Left lobe of liver (tissue), 2 donors: ENCODE measurements at regions not wholly inside any gene's neighbourhood (a gene's known extent, or its start where the extent isn't known, plus 50 kb on each side); places are given as distances from the start of the nearest gene placed in this dataset.
"Not testable (repeated sequence)": the region's sequence is repeated elsewhere in the genome, so short reads cannot be mapped to it uniquely, and the experiment has no call there.

Experiments used
- ATAC-seq: fragments of 200-7000 bp; cut with Tn5 transposase; one replicate; pipeline ENCODE4 v1.9.1; 2020; ENCODE audit warnings: mild to moderate bottlenecking, moderate library complexity
- DNase-seq: peaks from one replicate; pipeline ENCODE4 v3.0.0-alpha.2; 2020; ENCODE audit warnings: low spot score
- donor health status: DM: no; HTN: no; CAD: no; lungs with moderate emphysema.
- donor health status: DM: no; HTN: yes; CAD: no.

DNA sequence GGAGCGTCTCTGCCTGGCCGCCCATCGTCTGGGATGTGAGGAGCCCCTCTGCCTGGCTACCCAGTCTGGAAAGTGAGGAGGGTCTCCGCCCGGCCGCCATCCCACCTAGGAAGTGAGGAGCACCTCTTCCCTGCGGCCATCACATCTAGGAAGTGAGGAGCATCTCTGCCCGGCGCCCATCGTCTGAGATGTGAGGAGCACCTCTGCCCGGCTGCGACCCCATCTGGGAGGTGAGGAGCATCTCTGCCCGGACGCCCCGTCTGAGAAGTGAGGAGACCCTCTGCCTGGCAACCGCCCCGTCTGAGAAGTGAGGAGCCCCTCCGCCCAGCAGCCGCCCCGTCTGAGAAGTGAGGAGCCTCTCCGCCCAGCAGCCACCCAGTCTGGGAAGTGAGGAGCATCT is 84.5 kb downstream of the IDS start:
- not testable (repeated sequence) for ATAC-seq

DNA sequence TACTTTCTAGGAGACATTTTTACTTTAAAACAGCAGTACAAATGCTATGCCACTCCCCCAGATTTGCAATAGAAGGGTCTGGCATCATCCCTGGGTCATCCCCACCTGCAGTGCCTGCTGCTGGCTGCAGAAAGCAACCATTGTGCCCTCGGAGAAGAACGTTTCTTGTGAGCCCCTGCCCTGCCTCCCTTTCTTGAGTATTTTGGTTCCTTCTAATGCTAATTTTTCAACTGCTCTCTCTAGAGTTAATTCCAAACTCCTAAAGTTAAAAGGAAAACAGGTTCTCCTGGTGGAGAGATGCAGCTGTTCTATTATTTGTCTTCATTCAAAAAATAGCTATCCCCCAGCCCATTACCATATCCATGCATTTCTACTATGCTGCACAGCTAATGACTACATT is 107.1 kb downstream of the IDS start:
- ATAC-seq (no peak), DNase-seq (no peak)

More for the DNA sequence above, 84.5 kb downstream of the IDS start:
- not testable (repeated sequence) for DNase-seq

DNA sequence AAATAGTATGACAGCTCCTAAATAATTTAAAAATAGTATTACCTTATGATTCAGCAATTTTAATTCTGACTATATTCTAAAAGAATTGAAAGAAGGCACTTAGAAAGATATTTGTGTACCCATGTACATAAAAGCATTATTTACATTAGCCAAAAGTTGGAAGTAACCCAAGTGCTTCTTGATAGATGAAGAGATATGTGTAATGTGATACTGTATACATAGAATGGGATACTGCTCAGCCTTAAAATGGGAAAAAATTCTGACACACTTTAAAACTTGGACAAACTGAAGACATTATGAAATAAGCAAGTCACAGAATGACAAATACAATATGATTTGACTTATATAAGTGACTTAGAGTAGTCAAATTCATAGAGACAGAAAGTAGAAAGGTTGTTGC is 112.2 kb downstream of the IDS start:
- DNase-seq (no peak), ATAC-seq (no peak)

DNA sequence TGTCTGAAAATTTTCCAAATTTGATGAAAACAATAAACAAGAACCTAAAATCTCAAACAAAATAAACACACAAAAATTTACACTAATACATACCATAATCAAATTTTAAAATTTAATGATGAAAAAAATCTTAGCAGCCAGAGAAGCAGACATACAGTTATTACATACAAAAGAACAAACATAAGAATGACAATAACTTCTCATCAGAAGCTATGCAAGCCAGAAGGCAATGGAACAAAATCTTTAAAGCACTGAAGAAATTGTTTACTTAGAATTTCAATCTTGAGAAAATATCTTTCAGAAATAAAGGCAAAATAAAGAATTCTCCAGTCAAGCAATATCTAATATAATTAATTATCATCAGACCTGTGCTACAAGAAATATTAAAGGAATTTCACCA is 121.3 kb downstream of the IDS start:
- ATAC-seq (no peak), DNase-seq (no peak)

- ATAC-seq = no peak
- DNase-seq = no peak
Observed at GRCh38 chrX:149374751-149375150, 130.4 kb downstream of the IDS start.

DNA sequence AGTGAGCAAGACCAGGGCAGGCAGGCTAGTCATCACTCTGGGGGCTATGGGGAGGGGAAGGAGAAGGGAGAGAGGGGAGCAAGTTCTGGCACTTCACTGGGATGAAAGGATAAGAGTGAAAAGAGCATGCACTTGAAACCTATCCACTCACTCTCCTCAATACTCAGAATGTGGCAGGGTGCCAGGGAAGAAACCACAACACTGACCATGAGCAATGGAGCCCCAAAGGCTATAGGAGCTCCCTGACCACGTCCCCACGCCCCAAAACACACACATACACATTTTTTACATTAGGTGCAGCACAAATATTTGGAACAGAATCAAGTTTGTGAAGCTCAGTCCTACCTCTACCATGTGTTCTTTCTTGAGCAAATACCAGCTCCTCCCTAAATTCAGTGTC is 132.2 kb downstream of the IDS start:
- DNase-seq (no peak), ATAC-seq (no peak)

- ATAC-seq = no peak
- DNase-seq = no peak
Observed at GRCh38 chrX:149371986-149372385, 133.1 kb downstream of the IDS start.

- DNase-seq (no peak), ATAC-seq (no peak)
Observed at GRCh38 chrX:149370097-149370496, 135.0 kb downstream of the IDS start.

- ATAC-seq = no peak
- DNase-seq = no peak
Observed at GRCh38 chrX:149365552-149365951, 139.6 kb downstream of the IDS start.

- DNase-seq (no peak), ATAC-seq (no peak)
Observed at GRCh38 chrX:149365061-149365460, 140.0 kb downstream of the IDS start.

GRCh38 chrX:149363965-149364364 is 141.1 kb downstream of the IDS start:
- ATAC-seq (no peak), DNase-seq (no peak)

DNA sequence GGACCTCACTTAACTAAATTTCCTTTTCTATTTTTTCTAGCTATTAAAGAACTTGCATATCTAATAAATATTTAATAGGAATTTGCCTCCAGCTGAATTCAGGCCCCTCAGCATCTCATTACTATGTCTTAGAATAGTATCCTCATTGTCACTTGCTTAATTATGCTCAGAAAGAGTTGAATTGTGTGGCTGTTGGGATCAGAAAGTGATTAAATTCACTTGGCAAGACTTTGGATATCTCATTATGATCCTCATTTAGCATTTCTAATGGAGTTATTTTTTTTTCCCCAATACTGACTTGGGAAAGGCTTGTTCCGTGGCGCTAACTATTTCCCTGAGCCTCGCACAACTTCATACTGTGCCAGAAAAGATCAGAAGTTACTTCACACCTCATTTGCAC is 158.8 kb downstream of the IDS start:
- no peak for ATAC-seq
- DNase-seq = no peak

DNA sequence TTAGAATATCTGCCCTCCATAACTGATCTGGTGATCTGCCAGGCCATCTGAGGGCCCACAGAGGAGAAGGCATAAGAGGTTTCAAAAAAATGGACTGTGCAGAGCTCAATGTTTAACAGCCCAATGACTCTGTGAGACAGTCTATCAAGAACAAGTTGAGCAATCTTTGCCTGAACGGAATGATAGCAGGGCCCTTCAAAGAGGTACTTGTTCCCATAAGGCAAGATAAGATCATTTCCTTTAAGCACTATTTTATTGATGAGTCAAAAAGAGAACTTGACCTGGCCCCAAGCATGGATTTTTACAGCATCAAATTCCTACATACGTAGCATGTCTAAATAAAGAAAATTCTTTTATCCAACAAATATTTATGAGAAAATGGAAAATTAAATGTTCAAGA is 182.8 kb downstream of the IDS start:
- DNase-seq = no peak
- ATAC-seq = no peak

- DNase-seq (no peak), ATAC-seq (no peak)
Observed at GRCh38 chrX:149313871-149314371, 191.2 kb downstream of the IDS start.

GRCh38 chrX:149312988-149313387 is 192.1 kb downstream of the IDS start:
- DNase-seq = no peak
- no peak for ATAC-seq

GRCh38 chrX:149312097-149312496 is 193.0 kb downstream of the IDS start:
- no peak for ATAC-seq
- DNase-seq = no peak

- DNase-seq = no peak
- no peak for ATAC-seq
Observed at GRCh38 chrX:149302705-149303104, 202.4 kb downstream of the IDS start.

- DNase-seq (no peak), ATAC-seq (no peak)
Observed at GRCh38 chrX:149298111-149298510, 207.0 kb downstream of the IDS start.

DNA sequence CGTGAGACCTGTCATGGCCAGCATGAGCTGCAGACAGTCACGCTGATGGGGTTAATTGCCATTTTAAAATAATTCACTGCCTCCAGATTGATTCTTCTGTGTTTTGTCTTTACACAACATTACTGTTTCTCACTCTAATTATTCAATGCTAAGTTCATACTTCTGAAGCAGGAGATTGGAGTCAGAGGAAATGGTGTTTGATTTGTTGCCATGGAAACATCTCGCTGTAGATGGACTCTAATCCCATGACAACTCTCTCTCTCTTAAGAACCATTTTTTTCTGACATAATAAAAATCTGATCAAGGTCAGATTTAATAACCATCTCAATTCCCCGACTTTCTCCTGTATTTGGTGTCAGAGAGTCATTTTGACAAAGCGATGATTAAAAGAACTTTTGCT is 209.0 kb downstream of the IDS start:
- DNase-seq (no peak), ATAC-seq (no peak)

GRCh38 chrX:149286940-149287349 is 218.2 kb downstream of the IDS start:
- peak; percentile 38 for DNase-seq
- ATAC-seq = peak; percentile 50

DNA sequence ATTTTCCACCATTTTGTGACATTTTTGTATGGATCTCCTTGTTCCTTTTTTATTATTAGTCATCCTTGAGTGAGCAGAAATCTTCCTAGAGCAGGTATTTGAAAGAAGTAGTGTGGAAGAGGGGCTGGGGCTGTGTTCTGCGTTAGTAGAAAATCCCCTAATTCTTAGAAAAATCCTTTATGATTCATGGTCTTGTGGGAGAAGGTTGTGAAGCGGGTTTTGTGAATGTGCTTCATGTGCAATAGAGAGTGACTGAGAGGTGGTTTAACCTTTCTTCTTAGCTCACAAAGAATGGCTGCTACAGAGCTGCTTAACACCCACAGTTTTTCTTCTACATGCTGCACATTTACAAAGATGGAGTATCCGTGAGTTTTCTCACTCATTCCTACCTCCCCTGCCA is 220.5 kb downstream of the IDS start:
- DNase-seq (no peak), ATAC-seq (no peak)

- DNase-seq (no peak), ATAC-seq (no peak)
Observed at GRCh38 chrX:149283853-149284252, 221.3 kb downstream of the IDS start.

GRCh38 chrX:149282909-149283308 is 222.2 kb downstream of the IDS start:
- DNase-seq (no peak), ATAC-seq (no peak)

DNA sequence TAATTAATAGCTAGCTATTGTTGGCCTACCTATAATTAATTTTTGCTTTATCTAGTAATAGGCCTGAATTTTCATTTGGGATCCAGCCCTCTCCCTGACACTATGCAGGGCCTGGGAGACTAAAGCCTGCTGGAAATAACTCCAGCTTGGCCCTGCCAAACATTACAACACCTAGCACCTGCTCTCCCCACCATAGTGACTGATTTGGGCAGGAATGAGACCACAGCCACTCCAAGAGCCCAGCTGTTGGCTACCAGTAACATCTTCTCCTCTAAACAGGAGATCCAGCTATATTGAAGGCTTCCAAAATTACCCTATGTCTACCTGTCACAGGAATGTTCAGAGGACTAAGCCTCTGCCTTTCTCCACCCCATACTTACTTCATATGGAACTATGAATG is 225.1 kb downstream of the IDS start:
- ATAC-seq (no peak), DNase-seq (no peak)
